ENCODE measurements at regions not wholly inside any gene's neighbourhood (a gene's known extent, or its start where the extent isn't known, plus 50 kb on each side); places are given as distances from the start of the nearest gene placed in this dataset.

GRCh38 chr4:119781044-119781443 is 152.4 kb upstream of the PDE5A start:
- H3K4me3 ChIP-seq (ENCODE audit: low read length): no peak overlapping the region
- no peak for DNase-seq (ENCODE audit: low read depth, low spot score)

- DNase-seq (ENCODE audit: low read depth, low spot score): no peak
- no peak overlapping the region for H3K4me3 ChIP-seq (ENCODE audit: low read length)
Observed at GRCh38 chr4:119774840-119775239, 146.2 kb upstream of the PDE5A start.

GRCh38 chr4:119765951-119766350 is 137.3 kb upstream of the PDE5A start:
- H3K4me3 ChIP-seq (ENCODE audit: low read length): no peak overlapping the region
- DNase-seq (ENCODE audit: low read depth, low spot score): no peak

- DNase-seq (ENCODE audit: low read depth, low spot score): no peak
- H3K4me3 ChIP-seq (ENCODE audit: low read length): no peak overlapping the region
Observed at GRCh38 chr4:119765469-119765868, 136.9 kb upstream of the PDE5A start.

- no peak for DNase-seq (ENCODE audit: low read depth, low spot score)
- no peak overlapping the region for H3K4me3 ChIP-seq (ENCODE audit: low read length)
Observed at GRCh38 chr4:119763386-119763785, 134.8 kb upstream of the PDE5A start.

- H3K4me3 ChIP-seq (ENCODE audit: low read length): no peak overlapping the region
- no peak for DNase-seq (ENCODE audit: low read depth, low spot score)
Observed at GRCh38 chr4:119755599-119755998, 127.0 kb upstream of the PDE5A start.

- DNase-seq (ENCODE audit: low read depth, low spot score): no peak
- no peak overlapping the region for H3K4me3 ChIP-seq (ENCODE audit: low read length)
Observed at GRCh38 chr4:119752936-119753335, 124.3 kb upstream of the PDE5A start.

GRCh38 chr4:119750771-119751170 is 122.2 kb upstream of the PDE5A start:
- DNase-seq (ENCODE audit: low read depth, low spot score): no peak
- H3K4me3 ChIP-seq (ENCODE audit: low read length): no peak overlapping the region

GRCh38 chr4:119750048-119750447 is 121.4 kb upstream of the PDE5A start:
- H3K4me3 ChIP-seq (ENCODE audit: low read length): no peak overlapping the region
- no peak for DNase-seq (ENCODE audit: low read depth, low spot score)

- DNase-seq (ENCODE audit: low read depth, low spot score): no peak
- H3K4me3 ChIP-seq (ENCODE audit: low read length): no peak overlapping the region
Observed at GRCh38 chr4:119748853-119749252, 120.2 kb upstream of the PDE5A start.

- H3K4me3 ChIP-seq (ENCODE audit: low read length): no peak overlapping the region
- no peak for DNase-seq (ENCODE audit: low read depth, low spot score)
Observed at GRCh38 chr4:119746951-119747350, 118.3 kb upstream of the PDE5A start.

GRCh38 chr4:119745351-119745750 is 116.7 kb upstream of the PDE5A start:
- H3K4me3 ChIP-seq (ENCODE audit: low read length): no peak overlapping the region
- no peak for DNase-seq (ENCODE audit: low read depth, low spot score)

- DNase-seq (ENCODE audit: low read depth, low spot score): no peak
- H3K4me3 ChIP-seq (ENCODE audit: low read length): no peak overlapping the region
Observed at GRCh38 chr4:119744580-119744979, 116.0 kb upstream of the PDE5A start.

- no peak overlapping the region for H3K4me3 ChIP-seq (ENCODE audit: low read length)
- DNase-seq (ENCODE audit: low read depth, low spot score): no peak
Observed at GRCh38 chr4:119743644-119744043, 115.0 kb upstream of the PDE5A start.

- DNase-seq (ENCODE audit: low read depth, low spot score): no peak
- no peak overlapping the region for H3K4me3 ChIP-seq (ENCODE audit: low read length)
Observed at GRCh38 chr4:119739796-119740195, 111.2 kb upstream of the PDE5A start.

GRCh38 chr4:119738901-119739300 is 110.3 kb upstream of the PDE5A start:
- H3K4me3 ChIP-seq (ENCODE audit: low read length): no peak overlapping the region
- DNase-seq (ENCODE audit: low read depth, low spot score): no peak

- DNase-seq (ENCODE audit: low read depth, low spot score): no peak
- no peak overlapping the region for H3K4me3 ChIP-seq (ENCODE audit: low read length)
Observed at GRCh38 chr4:119736559-119736958, 108.0 kb upstream of the PDE5A start.

- H3K4me3 ChIP-seq (ENCODE audit: low read length): no peak overlapping the region
- DNase-seq (ENCODE audit: low read depth, low spot score): no peak
Observed at GRCh38 chr4:119735165-119735651, 106.6 kb upstream of the PDE5A start.

GRCh38 chr4:119733431-119733830 is 104.8 kb upstream of the PDE5A start:
- DNase-seq (ENCODE audit: low read depth, low spot score): no peak

GRCh38 chr4:119731778-119732177 is 103.2 kb upstream of the PDE5A start:
- no peak for DNase-seq (ENCODE audit: low read depth, low spot score)
- H3K4me3 ChIP-seq (ENCODE audit: low read length): no peak overlapping the region

More at GRCh38 chr4:119733431-119733830, 104.8 kb upstream of the PDE5A start:
- no peak overlapping the region for H3K4me3 ChIP-seq (ENCODE audit: low read length)

- no peak for DNase-seq (ENCODE audit: low read depth, low spot score)
- no peak overlapping the region for H3K4me3 ChIP-seq (ENCODE audit: low read length)
Observed at GRCh38 chr4:119731146-119731742, 102.6 kb upstream of the PDE5A start.

- no peak overlapping the region for H3K4me3 ChIP-seq (ENCODE audit: low read length)
- no peak for DNase-seq (ENCODE audit: low read depth, low spot score)
Observed at GRCh38 chr4:119730671-119730950, 102.0 kb upstream of the PDE5A start.

Data from Jurkat, Clone E6-1 (cell line).